IPS-NIHi7 (cell line): ENCODE measurements at regions not wholly inside any gene's neighbourhood (a gene's known extent, or its start where the extent isn't known, plus 50 kb on each side); places are given as distances from the start of the nearest gene placed in this dataset.

Experiments
- DNase-seq: peaks from one replicate; pipeline ENCODE4 v3.0.0; 2012; ENCODE audit warnings: mixed read lengths; ENCODE audit errors: extremely low spot score

DNA sequence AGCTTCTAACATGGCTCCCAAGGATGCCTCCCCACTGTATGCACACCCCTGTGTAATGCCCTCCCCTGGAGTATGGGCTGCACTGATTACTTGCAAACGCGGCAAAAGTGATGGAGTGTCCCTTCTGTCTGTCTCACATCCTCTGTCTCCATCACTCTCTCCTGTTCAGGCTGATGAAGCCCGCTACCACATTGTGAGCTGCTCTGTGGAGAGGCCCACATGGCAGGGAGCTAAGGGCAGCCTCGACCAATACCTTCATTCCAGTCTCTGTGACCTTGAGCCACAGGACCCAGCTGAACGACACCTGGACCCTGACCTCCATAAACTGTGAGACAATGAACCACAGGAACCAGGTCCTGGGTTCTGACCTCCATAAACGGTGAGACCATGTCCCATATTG lies 154.1 kb upstream of the ETV3 start:
- no peak for DNase-seq

DNA sequence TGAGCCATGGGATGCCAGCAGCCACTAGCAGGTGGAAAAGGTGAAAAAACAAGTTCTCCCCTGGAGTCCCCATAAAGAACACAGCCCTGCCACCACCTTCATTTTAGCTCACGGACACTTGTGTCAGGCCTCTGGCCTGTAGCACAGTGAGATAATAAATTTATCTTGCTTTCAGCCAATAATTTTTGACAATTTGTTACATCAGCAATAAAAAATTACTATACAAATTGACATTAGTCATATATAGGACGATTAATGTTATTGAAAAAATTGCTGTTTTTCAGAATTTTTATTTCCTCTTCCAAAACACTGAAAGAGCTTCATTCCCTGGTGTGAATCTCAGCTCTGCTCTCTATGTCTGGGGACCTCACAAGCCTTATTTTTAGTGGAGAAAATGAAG lies 152.9 kb upstream of the ETV3 start:
- no peak for DNase-seq

DNA sequence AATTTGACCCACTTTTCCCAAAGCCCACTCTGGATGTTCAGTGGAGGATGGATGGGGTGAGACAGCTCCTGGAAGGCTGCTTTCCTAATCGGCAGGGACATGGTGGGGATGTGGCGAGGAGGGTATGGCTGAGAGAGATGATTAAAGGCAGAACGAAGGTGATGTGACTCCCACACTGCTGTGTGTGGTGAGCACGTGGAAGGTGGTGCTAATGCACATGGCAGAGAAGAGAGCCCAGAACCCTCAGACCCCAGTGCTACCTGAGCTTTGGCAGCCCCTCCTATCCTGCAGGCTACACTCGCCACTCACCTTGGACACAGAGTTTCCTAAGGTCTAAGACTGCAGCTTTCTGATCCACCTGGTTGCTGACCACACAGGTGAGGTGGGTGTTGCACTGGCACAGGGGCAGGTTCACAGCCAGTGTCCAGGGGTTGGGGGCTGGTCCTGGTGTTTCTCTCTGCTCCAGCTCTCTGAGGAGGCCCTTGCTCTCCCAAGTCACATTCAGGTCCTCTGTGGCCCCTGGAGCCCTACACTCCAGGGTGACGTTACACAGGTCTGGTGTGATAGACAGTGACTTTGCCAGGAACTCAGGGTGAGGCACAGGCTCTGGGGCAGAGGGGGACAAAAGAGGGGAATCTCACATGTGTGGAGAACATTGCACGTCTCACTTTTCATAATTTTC lies 151.4 kb upstream of the ETV3 start:
- DNase-seq, result no peak

DNA sequence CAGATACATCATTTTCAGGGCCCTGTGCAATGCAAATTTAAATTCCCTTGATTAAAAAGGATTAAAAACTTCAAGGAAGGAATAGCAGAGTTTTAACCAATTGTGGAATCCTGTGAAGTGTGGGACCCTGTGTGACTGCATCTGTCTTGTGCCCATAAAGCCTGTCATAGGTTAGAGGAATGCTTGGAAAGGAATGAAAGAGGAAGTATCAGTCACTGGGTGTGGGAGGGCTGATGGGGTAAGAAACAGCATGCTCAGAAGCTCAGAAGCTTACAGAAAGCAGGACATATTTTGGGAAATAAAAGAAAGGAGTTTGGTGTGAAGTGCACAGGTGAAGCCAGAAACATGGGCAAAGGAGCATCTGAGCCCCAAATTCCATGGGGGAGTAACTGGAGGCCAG lies 150.8 kb upstream of the ETV3 start:
- no peak for DNase-seq

DNA sequence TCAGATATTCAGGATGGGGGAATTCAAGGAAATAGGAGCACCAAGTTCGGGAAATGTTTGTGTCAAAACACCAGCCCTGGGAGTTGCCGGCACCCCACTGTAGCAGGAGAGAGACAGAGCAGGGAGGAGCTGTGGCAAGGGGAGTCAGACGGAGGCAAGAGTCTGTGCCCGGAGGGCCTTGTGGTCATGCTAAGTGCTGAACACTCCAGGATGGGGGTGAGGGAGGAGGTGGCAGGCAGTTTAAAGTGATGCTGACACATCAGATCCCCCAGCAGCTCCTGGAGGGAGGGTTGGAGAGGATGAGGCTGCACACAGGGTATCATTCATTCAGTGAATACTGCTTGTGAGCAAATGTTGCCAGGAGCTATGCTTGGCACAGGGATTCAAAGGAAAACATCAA lies 150.3 kb upstream of the ETV3 start:
- no peak for DNase-seq

DNA sequence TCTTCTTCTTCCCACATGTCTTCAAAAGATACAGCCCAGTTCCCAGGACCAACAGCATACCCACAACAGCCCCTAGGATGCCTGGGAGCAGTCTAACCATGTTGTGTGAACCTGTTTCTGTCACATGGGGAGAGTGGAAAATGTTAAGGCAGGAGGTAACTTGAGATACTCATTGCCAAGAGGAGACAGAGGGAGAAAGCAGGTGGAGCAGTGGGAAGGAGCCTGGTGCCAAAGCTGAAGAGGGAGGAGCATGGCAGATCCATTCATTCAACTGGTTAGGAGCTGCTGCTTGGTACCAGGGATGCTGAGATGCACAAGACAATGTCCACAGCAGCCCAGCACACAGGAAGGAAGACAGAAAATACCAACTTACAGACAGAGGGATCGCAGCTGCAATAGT lies 149.8 kb upstream of the ETV3 start:
- DNase-seq, result no peak

DNA sequence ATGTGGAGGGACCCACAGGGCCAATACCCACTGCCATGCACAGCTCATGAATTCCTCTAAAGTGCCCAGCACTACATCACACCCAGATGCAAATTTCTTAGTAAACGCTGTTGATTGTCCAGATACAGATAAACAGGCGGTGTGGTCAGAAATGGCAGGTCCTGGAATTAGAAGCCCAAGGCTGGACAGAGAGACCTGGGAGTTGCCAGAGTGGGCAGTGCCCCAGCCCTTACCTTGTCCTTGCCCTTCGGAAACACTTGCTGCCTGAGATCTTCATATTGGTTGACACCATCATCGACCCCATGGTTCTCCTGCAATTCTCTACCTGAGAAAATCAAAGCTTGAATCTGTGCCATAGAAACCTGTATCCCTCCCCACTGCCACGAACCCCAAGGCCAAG lies 149.3 kb upstream of the ETV3 start:
- DNase-seq, result no peak

DNA sequence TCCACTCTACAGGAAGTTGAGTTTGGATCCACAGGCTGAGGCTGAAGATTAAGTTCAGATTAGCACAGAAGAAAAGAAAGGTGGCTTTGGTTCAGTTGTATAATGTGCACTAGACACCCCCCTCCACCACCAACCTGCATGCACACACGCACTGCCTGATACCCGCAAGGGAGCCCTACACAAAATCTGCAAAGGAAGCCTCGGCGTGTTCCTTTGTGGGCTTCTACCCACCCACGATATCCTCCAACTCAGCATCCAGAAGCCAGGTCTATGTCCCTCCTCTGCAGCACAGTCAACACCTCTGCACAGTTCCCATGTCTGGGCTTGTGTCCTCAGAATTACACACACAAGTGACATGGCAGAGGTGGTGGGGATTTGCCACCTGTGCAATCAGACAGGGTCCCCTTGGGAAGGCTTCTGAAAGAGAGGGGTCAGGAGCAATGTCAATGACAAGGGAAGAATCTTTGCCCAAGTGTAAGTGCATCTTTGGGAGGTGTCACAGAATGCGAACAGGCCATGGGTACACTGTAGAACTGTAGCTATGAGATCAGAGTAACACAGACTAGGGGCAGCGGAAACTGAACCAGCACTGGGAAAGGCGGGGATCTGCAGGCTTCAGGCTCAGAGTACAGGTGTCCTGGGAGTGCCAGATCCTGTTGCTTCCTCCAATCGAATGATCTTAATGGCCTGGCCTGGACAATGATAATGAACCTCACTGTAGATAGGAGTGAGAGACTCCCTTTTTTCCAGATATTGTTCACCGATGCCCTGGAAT lies 148.6 kb upstream of the ETV3 start:
- no peak for DNase-seq

DNA sequence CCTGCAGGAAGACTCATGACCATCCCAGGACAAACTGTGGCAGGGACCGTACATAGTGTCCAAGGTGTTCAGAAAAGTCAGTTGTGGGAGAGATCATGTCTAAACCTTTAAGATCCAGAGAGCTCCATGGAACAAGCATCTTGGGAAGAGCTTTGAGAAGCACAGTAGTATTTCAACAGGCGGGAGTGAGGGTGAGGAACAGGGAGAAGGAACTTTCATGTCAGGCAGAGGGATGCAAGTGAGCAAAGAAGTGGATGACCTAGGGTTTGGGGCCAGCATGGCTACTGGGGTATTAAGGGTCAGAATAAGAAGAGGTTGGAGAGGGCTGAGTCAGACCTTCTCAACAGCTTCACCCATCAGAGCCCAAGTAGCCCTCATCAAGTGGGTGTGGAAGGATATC lies 147.9 kb upstream of the ETV3 start:
- no peak for DNase-seq

DNA sequence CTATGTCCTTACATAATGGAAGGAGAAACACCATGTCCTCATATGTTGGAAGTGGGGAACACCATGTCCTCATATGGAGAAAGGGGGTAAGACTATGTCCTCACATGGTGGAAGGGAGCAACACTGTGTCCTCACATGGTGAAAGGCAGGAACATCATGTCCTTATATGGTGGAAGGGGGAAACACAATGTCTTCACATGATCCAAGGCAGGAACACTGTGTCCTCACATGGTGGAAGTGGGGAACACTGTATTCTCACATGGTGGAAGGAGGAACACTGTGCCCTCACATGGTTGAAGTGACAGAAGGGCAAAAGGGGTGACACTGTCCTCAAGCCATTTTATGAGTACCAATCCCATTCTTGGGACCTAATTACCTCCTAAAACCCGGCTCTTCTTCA lies 146.3 kb upstream of the ETV3 start:
- DNase-seq, result no peak

DNA sequence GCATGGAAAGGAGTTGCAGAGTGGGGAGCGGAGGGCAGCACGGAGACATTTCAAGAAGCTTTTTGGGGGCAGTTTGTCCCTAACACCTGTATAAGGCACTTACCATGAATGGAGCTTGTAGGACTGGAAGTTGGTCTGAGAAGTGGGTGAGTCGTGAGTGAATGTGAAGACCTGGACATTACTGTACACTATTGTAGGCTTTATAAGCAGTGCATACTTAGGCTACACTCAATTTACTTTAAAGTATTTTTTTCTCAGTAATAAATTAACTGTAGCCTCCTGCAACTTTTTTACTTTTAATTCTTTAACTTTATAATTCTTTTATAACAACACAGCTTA lies 141.6 kb upstream of the ETV3 start:
- no peak for DNase-seq

DNA sequence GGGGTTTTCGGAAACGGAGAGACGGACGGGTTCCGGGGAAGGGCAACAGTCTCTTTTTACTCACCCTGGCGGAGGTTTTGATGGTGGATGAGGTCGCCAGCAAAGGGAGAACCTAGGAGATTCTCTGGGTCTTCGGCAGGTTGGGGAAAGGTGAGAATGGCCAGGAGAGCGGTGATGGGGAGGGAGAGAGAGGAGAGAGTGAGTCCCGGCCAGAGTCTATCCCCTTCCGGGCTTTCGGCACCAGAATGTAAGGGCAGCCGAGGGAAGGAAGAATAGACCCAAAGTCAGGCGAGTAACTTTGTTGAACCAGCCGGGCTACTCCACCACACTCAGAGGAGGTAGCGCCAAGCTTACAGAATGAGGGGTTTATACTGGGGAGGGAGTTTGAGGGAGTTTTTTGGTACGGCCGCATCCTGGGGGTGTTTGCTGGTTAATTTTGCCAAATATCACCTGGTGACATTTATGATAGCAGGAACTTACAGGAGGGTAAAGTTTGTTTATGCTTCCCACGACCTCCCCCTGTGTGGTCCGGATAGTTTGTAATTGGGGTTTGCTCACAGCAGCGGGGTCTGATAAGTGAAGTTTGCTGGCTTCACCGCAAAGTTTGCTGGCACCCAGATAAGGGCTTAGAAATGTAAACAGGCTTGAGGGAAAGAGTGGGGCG lies 141.1 kb upstream of the ETV3 start:
- no peak for DNase-seq

DNA sequence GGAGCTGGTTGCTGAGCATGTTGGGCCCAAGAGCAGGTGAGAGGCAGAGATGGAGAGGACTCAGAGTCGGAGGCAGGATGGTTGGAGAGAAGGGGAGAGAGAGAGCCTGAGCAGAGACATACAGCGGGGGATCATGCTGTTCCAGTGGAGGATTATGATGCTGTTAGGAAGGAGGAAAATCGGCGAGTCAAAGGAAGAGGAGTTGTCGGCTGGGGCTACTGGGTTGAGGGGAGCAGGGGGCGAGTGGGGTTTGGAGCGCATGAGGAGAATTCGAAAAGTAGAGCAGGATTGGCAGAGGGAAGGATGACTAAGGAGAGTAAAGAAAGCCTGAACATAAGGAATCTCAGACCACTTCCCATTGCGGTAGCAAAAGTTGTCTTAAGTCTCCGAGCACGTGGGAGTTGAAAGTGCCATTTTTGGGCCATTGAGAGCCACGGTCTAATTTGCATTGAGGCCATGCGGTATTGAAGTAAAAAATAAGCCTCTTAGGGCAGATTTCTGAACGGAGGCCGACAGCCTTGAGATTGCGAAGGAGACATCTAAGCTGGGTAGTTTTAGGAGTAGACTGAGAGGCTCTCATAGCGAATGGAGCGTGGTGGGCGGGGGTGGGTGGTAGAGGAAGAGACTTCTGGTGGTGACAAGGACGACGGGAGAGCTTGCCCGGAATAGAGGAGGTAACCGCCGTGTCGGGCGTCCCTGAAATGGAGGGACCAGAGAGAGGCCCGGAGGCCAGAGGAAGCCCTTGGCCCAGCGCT lies 140.4 kb upstream of the ETV3 start:
- DNase-seq, result no peak

DNA sequence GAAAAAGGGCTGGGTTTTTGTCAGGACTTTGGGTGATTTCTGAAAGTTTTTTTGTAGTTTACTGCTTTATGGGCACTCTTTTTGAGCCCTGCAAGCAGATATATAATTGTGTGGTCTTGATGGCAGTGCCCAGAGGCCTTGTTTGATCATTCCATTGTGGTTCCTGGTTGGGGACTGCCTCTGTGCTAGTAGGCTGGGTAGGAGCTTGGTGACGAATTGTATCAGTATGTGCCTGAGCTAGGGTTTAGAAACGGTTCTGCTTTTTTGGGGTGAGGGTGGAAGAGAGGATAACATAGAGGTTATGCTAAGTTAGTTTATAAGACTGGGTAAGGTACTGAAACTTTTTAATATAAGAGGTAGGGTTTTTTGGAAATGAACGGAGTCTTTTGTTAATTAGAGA lies 139.7 kb upstream of the ETV3 start:
- DNase-seq, result no peak

DNA sequence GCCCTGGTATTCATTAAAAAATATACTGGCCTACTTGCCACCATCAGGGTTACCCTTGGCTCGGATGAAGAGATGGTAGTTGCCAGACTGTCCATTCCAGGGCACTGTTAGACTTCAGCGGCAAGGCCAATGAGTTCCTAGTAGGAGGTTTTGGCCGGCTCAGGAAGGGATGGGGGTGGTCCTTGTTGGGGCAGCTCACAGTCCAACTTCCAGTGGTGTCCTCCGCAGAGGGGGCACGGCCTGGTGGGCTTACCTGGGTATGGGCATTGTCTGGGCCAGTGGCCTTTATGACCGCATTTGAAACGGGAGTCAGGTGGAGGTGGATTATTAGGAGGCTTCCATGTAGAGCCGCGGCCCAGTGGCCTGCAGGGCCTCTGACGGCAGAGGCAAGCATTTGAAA lies 139.1 kb upstream of the ETV3 start:
- DNase-seq, result no peak

DNA sequence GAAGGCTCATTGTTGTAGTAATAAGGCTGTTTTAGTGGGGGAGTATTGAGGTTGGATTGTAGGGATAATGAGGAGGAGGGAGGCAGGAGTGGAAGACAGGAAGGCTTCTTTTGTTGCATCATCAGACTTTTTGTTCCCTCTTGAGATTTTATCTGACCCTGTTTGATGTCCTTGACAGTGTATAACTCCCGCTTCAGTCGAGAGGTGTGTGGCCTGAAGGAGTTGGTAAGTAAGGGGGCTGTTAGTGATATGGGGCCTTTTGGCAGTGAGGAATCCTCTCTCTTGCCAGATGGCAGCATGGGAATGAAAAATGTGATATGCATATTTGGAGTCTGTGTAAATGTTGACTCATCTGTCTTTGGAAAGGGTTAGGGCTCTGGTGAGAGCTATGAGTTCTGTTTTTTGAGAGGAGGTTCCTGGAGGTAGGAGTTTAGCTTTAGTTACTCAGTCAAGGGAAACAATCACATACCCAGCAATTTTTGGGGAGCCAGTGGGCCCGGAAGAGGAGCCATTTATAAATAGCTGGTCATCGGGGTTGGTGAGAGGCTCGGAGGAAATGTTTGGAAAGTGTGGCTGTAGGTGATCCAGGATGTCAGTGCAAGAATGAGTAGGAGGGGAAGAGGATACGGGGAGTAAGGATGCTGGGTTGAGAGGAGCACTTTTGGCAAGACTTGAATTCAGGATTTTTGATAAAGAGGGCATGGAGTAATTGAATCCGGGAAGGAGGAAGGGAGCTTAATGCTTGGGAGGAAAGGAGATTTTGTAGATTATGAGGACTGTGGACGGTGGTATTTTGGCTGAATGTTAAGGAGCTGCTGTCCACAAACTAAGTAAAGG lies 136.7 kb upstream of the ETV3 start:
- no peak for DNase-seq

DNA sequence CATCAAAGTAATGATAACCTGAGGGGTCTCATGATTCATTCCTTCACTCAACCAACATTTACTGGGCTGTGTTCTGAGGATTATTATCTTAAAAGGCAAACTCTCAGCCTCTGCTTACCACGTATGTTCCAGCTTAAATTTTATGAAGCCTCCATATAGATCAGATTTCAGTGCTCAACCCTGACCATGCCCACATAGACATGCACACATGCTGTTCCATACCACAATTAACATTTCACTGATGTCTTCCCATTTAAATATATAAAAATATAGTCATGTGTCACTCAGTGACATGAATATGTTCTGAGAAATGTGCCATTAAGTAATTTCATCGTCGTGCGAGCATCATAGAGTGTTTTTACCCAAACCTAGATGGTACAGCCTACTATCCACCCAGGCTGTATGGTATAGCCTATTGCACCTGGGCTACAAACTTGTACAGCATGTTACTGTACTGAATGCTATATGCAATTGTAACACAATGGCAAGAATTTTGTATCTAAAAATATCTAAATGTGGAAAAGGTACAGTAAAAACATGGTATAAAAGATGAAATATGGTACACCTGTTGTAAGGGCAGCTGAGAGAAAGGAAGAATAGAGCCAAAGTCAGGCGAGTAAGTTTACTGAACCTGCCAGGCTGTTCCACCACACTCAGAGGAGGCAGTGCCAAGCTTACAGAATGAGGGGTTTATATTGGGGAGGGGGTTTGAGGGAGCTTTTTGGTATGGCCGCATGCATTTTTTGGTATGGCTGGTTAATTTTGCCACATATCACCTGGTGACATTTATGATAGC lies 134.7 kb upstream of the ETV3 start:
- no peak for DNase-seq

DNA sequence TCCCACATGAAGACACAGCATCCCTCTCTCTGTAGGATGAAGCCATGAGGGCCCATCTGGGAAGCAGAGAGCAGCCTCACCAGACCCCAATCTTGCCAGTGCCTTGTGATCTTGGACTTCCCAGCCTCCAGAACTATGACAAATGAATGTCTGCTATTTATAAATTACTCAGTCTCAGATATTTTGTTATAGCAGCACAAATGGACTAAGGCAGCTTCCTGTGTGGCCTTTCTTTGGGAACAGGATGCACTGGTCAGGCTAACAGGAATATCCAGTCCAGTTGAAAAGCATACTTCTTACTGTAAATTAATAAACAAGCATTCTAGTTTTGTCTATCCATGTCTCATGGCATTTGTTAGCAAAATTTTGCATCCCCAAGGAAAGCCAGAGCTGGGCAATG lies 134.1 kb upstream of the ETV3 start:
- no peak for DNase-seq

DNA sequence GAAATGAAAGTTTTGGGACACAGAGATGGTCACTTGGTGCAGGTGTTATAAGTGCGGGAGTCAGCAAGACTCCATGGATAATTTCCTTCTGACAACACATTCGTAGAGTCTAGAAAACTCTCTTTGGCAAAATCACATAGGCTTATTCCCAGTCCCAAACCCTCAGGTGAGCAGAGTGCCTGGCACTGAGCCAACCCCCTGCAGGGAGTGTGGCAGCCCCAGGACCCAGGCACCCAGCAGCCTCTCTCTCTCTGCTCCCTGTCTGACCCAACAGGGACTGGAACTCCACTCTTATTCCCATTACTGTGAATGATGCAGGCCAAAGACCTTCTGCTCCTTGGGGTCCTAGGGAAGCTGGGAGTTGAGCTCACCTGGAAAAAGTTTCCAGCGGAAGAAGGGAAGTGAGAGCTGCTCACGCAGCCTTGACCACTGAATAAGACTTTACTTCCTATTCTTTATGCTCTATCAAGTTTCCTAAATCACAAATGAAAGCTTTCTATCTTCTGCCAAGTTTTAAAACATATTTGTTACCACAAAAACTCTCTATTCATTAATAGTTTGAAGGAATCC lies 132.6 kb upstream of the ETV3 start:
- no peak for DNase-seq

DNA sequence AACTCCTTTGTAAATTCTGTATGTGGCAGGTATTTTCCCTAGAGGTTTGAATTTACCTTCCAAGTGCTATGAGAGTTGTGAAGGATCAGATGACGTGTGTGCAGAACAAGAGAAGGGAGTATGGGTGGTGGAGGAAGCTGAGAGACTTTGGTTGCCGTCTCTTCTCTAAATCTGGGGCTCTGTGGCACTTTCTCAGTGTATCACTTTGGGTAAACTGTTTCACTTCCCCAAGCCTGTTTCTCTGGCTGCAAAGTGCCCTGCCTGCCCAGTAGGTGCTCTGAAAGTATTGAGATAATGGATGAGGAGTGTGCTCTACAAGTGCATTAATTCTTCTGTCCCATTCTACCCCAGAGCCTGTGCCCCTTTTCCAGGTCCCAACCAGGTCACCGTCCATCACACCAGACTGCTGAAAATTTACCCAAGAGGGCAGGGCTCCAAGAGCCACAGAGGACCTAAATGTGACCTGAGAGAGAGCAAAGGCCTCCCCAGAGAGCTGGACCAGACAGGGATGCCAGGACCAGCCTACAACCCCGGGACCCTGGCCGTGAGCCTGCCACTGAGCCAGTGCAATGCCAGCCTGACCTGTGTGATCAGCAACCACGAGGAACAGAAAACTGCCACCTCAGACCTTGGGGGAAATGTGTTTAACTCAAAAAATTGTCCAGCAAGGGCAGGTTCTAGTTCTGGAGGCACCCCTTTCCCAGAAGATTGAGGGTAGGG lies 131.6 kb upstream of the ETV3 start:
- DNase-seq, result no peak
